Endothelial cell of umbilical vein (primary cell): ENCODE measurements at regions not wholly inside any gene's neighbourhood (a gene's known extent, or its start where the extent isn't known, plus 50 kb on each side); places are given as distances from the start of the nearest gene placed in this dataset.

Source experiments
- BruUV-seq: library from RNA; stranded (reverse); fragments of 400-500 nt; replicated peaks from 2 replicates; lab custom pipeline; 2021; lab: Mats Ljungman, UMichigan
- CTCF ChIA-PET: fragments of 300-600, 350-600 bp; sonication (Branson Sonifier 250); formaldehyde crosslinking; loops from one replicate; lab custom pipeline; 2021; ENCODE audit warnings: antibody characterized with exemption, inconsistent platforms; lab: Charles Lee
- POLR2A ChIA-PET: fragments of 300-600, 350-600 bp; sonication (Branson Sonifier 250); formaldehyde crosslinking; loops from one replicate; lab custom pipeline; 2021; ENCODE audit warnings: antibody characterized with exemption, inconsistent platforms; lab: Charles Lee
- DNase-seq: peaks from one replicate; pipeline ENCODE4 v3.0.0-alpha.2; 2011; ENCODE audit warnings: low read depth, low spot score
- FAIRE-seq: peaks from 2 replicates; lab custom pipeline; 2011; peaks lifted over from hg19 to GRCh38; lab: Jason Lieb, UNC
- H2AFZ ChIP-seq: 2 replicates; pipeline ENCODE4 v1.6.0; 2012; ENCODE audit warnings: low read depth, low read length, control low read depth, inconsistent platforms
- H3K27ac ChIP-seq: 2 replicates; pipeline ENCODE4 v1.5.1; 2011; ENCODE audit warnings: low read depth, mild to moderate bottlenecking, control low read depth, low read length, moderate library complexity; ENCODE audit not compliant: insufficient read depth
- H3K27me3 ChIP-seq, 2 experiments: 2 replicates each; pipeline versions ENCODE4 v1.6.0 to v1.6.1; 2011; ENCODE audit warnings: low read length in 2 of 2, mixed read lengths in 1 of 2; ENCODE audit not compliant: control insufficient read depth in 2 of 2, insufficient read depth in 2 of 2
- H3K36me3 ChIP-seq, 2 experiments: 2 replicates in 1 of 2; 3 replicates in 1 of 2; pipeline ENCODE4 v1.5.1; 2011; ENCODE audit warnings: low read length in 2 of 2, mild to moderate bottlenecking in 1 of 2, moderate library complexity in 1 of 2; ENCODE audit not compliant: control insufficient read depth in 2 of 2, insufficient read depth in 2 of 2; ENCODE audit errors: extremely low read depth in 1 of 2
- H3K4me1 ChIP-seq: 3 replicates; pipeline ENCODE4 v1.5.1; 2011; ENCODE audit warnings: mild to moderate bottlenecking, low read length; ENCODE audit not compliant: control insufficient read depth, insufficient read depth; ENCODE audit errors: extremely low read depth
- H3K4me2 ChIP-seq: 2 replicates; pipeline ENCODE4 v1.6.1; 2011; ENCODE audit warnings: low read length, control low read depth, mixed read lengths; ENCODE audit not compliant: insufficient read depth
- H3K4me3 ChIP-seq, 3 experiments: fragments of 200-600 bp in 1 of 3; sonication (generic), shearing (Covaris generic) in 1 of 3; replicated peaks in 1 of 3; 2 replicates each; pipeline ENCODE4 v1.5.1; 2011 to 2016; ENCODE audit warnings: control low read depth in 3 of 3, low read length in 3 of 3, mild to moderate bottlenecking in 2 of 3, inconsistent platforms in 1 of 3, low read depth in 1 of 3, moderate library complexity in 1 of 3; ENCODE audit not compliant: insufficient read depth in 1 of 3
- H3K79me2 ChIP-seq: 2 replicates; pipeline ENCODE4 v1.6.0; 2012; ENCODE audit warnings: low read length, inconsistent platforms; ENCODE audit not compliant: control insufficient read depth, insufficient read depth
- H3K9ac ChIP-seq: replicated peaks from 2 replicates; pipeline ENCODE3; 2011; ENCODE audit warnings: low read length, control low read depth; ENCODE audit not compliant: insufficient read depth; ENCODE audit errors: extremely low read depth
- H3K9me1 ChIP-seq: replicated peaks from 3 replicates; pipeline ENCODE4 v1.6.0; 2011; ENCODE audit warnings: mild to moderate bottlenecking, low read length; ENCODE audit not compliant: control insufficient read depth, insufficient read depth; ENCODE audit errors: extremely low read depth
- H3K9me3 ChIP-seq: replicated peaks from 2 replicates; pipeline ENCODE4 v1.5.1; 2012; ENCODE audit warnings: low read length, inconsistent platforms; ENCODE audit not compliant: control insufficient read depth, insufficient read depth
- H4K20me1 ChIP-seq: replicated peaks from 2 replicates; pipeline ENCODE3; 2011; ENCODE audit warnings: mild to moderate bottlenecking, low read length; ENCODE audit not compliant: control insufficient read depth, insufficient read depth; ENCODE audit errors: extremely low read depth
- EZH2 ChIP-seq: IDR thresholded peaks from 2 replicates; pipeline ENCODE4 v1.6.1; 2012; ENCODE audit warnings: borderline replicate concordance, low read depth, mild to moderate bottlenecking, moderate library complexity, low read length, inconsistent platforms; ENCODE audit not compliant: severe bottlenecking
- JUN ChIP-seq: IDR thresholded peaks from 2 replicates; pipeline ENCODE4 v1.6.1; 2011; ENCODE audit warnings: borderline replicate concordance, low read depth; ENCODE audit not compliant: insufficient read length, insufficient read depth
- MYC ChIP-seq: IDR thresholded peaks from one replicate; pipeline ENCODE4 v1.6.1; 2011; ENCODE audit warnings: mild to moderate bottlenecking, low read depth, low read length
- POLR2AphosphoS5 ChIP-seq: IDR thresholded peaks from 2 replicates; pipeline ENCODE4 v1.6.1; 2012; ENCODE audit warnings: low read depth, mild to moderate bottlenecking, control low read depth, low read length, moderate library complexity; ENCODE audit not compliant: insufficient read depth
- dilution Hi-C: fragments of 300-500 bp; cut with MboI; formaldehyde crosslinking; loops from one replicate; pipeline ENCODE4 v1.15.0; 2019; ENCODE audit warnings: low sequenced_read_pairs; ENCODE audit not compliant: extremely low pct_ligation_motif_present
- intact Hi-C: fragments of 100-400 bp; cut with micrococcal nuclease; formaldehyde crosslinking; loops from one replicate; pipeline ENCODE4 v1.10.0; 2022
- TF ChIP-seq, protein P1 (sequence below), 2 donors: IDR thresholded peaks; 1 replicate in 1 of 2; 2 replicates in 1 of 2; pipeline ENCODE4 v1.5.1; 2011; ENCODE audit warnings: low read length in 2 of 2, mild to moderate bottlenecking in 2 of 2, moderate library complexity in 2 of 2, control low read depth in 1 of 2, inconsistent platforms in 1 of 2, low read depth in 1 of 2; ENCODE audit not compliant: insufficient read depth in 1 of 2; ENCODE audit errors: extremely low read depth in 1 of 2

DNA sequence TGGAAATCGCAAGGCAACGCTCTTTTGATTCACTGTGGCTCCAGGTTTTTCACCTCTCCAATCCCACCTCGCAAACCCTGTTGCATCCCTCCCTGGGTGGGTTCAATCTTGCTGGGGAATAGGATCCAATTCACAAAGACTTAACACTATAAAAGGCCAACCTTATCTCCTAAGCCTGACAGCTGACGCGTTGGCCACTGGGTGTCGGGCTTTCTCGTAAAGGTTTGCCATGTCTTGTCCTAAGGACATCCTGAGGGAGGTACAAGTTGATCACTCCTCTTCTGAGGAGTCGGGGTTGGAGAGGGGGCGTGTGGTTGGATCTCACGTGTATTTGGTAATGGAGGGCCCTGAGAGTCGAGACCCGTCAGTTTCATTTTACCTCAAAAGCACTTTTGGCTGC lies 112.6 kb upstream of the FZD10 start:
- H3K27me3 ChIP-seq, result no peaks in the 10 kb centered on the region
- no peak overlapping the region for H3K4me3 ChIP-seq
- H2AFZ ChIP-seq, result no peak overlapping the region
- H3K4me1 ChIP-seq, result no peaks in the 10 kb centered on the region
- no peak overlapping the region for H3K27ac ChIP-seq
- no peaks in the 10 kb centered on the region for H3K9me1 ChIP-seq
- H3K36me3 ChIP-seq, result no peaks in the 10 kb centered on the region
- DNase-seq (no peak), FAIRE-seq (no peak)
- no peaks in the 10 kb centered on the region for H3K79me2 ChIP-seq
- no TSS peak for BruUV-seq
- POLR2A ChIA-PET, result no interaction called here
- H3K9ac ChIP-seq, result no peak overlapping the region
- no peak for TF ChIP-seq EZH2
- CTCF ChIA-PET, result interaction anchor here (1.2 kb wide), 1 partner anchor 699 kb away, joined by 6 read pairs; no protein-coding TSS in a partner anchor
- H3K9me3 ChIP-seq, result no peaks in the 10 kb centered on the region
- H3K4me2 ChIP-seq, result no peak overlapping the region
- intact Hi-C loops, result no loop called here
- dilution Hi-C loops, result no loop called here
- no peaks in the 10 kb centered on the region for H4K20me1 ChIP-seq

DNA sequence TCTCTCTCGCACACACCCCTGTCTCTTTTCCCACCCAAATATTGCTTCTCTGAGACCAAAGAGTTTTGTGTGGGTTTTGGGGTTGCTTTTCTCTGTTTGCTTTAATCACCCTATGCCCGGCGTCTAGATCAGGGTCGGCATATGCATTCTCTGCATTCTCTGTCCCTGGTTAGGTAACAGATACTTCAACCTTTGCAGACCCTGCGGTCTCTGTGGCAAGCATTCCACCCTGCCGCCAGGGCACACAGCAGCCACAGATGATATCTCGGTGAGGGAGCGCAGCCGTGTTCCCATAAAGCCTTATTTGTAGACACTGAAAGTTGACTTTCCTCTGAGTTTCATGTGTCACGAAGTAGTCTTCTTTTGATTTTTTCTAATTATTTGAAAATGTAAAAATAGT lies 110.4 kb upstream of the FZD10 start:
- dilution Hi-C loops, result no loop called here
- no peak for FAIRE-seq

More for the DNA sequence above, 110.4 kb upstream of the FZD10 start:
- H3K36me3 ChIP-seq, result no peaks in the 10 kb centered on the region
- TF ChIP-seq, protein P1, sequence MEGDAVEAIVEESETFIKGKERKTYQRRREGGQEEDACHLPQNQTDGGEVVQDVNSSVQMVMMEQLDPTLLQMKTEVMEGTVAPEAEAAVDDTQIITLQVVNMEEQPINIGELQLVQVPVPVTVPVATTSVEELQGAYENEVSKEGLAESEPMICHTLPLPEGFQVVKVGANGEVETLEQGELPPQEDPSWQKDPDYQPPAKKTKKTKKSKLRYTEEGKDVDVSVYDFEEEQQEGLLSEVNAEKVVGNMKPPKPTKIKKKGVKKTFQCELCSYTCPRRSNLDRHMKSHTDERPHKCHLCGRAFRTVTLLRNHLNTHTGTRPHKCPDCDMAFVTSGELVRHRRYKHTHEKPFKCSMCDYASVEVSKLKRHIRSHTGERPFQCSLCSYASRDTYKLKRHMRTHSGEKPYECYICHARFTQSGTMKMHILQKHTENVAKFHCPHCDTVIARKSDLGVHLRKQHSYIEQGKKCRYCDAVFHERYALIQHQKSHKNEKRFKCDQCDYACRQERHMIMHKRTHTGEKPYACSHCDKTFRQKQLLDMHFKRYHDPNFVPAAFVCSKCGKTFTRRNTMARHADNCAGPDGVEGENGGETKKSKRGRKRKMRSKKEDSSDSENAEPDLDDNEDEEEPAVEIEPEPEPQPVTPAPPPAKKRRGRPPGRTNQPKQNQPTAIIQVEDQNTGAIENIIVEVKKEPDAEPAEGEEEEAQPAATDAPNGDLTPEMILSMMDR (IDR thresholded peaks at IDR 0.05; ENCODE audit: extremely low read depth in 1 of 2, insufficient read depth in 1 of 2, low read depth in 1 of 2, low read length in 2 of 2), result no peak
- no peak for TF ChIP-seq MYC
- TF ChIP-seq POLR2AphosphoS5, result no peak
- no peak for TF ChIP-seq JUN
- CTCF ChIA-PET, result no interaction called here
- no peaks in the 10 kb centered on the region for H3K4me1 ChIP-seq
- H3K27ac ChIP-seq, result no peak overlapping the region
- intact Hi-C loops, result no loop called here
- no peak for DNase-seq
- H3K9me3 ChIP-seq, result no peaks in the 10 kb centered on the region
- H3K4me3 ChIP-seq, result no peak overlapping the region
- no peak overlapping the region for H3K4me2 ChIP-seq
- H3K79me2 ChIP-seq, result no peaks in the 10 kb centered on the region
- no TSS peak for BruUV-seq
- POLR2A ChIA-PET, result no interaction called here
- H4K20me1 ChIP-seq, result no peaks in the 10 kb centered on the region
- no peaks in the 10 kb centered on the region for H3K27me3 ChIP-seq
- no peak overlapping the region for H2AFZ ChIP-seq
- no peak overlapping the region for H3K9ac ChIP-seq
- H3K9me1 ChIP-seq, result no peaks in the 10 kb centered on the region
